Panc1 (cell line): ENCODE measurements at regions not wholly inside any gene's neighbourhood (a gene's known extent, or its start where the extent isn't known, plus 50 kb on each side); places are given as distances from the start of the nearest gene placed in this dataset.
"Not testable (repeated sequence)": the region's sequence is repeated elsewhere in the genome, so short reads cannot be mapped to it uniquely, and the experiment has no call there.

Experiments
- CTCF ChIP-seq: fragments of 450-650 bp; IDR thresholded peaks from 2 replicates; pipeline ENCODE4 v1.5.1; 2017; ENCODE audit warnings: mild to moderate bottlenecking
- POLR2AphosphoS5 ChIP-seq: IDR thresholded peaks from 2 replicates; pipeline ENCODE4 v1.6.1; 2012; ENCODE audit warnings: mild to moderate bottlenecking, low read depth, low read length, moderate library complexity
- TCF7L2 ChIP-seq: IDR thresholded peaks from 2 replicates; pipeline ENCODE4 v1.6.1; 2011; ENCODE audit warnings: mild to moderate bottlenecking, low read depth, low read length, inconsistent platforms

DNA sequence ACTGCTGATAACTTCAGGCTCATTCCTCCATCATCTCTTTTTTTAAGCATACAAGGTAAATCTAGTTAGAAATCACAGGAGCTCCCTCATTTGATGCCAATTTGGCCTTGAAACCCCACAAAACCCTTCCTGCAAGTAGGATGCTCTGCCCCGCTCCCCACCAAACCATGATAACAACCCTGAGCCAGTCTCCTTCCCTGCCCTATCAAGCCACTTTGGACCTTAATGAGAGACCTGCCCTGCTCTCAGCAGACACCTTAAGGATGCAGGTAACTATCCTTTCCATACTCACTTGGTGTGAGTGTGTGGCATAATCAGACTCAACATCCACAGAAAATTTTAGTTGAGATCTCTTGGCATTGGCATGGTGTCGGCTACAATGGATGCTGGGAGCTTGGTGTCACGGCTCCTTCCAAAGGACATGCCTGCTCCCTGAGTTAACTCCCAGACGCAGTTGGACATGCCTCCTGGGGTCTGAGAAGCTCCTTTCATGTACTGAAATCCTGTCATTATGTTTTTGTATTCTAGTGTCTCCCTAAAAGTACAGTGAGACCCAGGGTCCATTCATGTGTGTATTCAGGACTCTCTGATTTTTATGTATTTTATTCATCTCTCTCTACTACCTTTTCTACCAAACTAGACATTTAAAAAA, 801.4 kb downstream of the TMEM121 start:
- not testable (repeated sequence) for TF ChIP-seq CTCF, POLR2AphosphoS5, TCF7L2
